SHP77 treated with DMSO at 0.1 percent for 48 hours (cell line): ENCODE measurements at regions not wholly inside any gene's neighbourhood (a gene's known extent, or its start where the extent isn't known, plus 50 kb on each side); places are given as distances from the start of the nearest gene placed in this dataset.
"Not testable (repeated sequence)": the region's sequence is repeated elsewhere in the genome, so short reads cannot be mapped to it uniquely, and the experiment has no call there.

Source experiments
- DNase-seq: peaks from one replicate; lab custom pipeline; 2025; lab: John Stamatoyannopoulos, UW

DNA sequence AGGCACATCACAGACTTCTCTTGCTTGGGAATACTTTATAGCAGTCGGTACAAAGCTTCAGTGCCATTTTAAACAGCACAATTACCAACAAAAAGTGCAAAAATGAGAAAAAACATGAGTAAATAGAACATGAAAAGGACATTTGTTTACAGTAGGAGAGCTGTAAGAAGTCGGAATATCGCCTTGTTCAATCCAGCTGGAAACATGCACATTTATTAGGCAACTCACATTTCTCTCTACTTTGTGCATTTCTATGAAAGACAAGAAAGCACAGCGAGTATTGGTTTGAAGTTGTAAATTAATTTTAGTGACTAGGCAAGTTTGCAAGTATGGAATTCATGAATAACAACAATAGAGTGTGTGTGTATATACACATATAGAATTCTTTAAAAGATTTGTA is 484.7 kb downstream of the DACH1 start:
- DNase-seq: no peak

DNA sequence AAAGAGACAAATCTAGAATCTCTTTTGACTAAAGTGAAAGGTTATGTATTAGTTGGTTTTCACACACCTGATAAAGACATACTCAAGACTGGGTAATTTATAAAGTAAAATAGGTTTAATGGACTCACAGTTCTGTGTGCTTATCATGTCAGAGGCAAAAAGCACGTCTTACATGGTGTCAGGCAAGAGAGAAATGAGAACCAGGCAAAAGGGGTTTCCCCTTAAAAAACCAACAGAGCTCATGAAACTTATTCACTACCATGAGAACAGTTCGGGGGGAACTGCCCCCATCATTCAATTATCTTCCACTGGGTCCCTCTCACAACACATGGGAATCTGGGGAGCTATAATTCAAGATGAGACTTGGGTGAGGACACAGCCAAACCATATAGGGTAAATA is 486.8 kb downstream of the DACH1 start:
- no peak for DNase-seq

DNA sequence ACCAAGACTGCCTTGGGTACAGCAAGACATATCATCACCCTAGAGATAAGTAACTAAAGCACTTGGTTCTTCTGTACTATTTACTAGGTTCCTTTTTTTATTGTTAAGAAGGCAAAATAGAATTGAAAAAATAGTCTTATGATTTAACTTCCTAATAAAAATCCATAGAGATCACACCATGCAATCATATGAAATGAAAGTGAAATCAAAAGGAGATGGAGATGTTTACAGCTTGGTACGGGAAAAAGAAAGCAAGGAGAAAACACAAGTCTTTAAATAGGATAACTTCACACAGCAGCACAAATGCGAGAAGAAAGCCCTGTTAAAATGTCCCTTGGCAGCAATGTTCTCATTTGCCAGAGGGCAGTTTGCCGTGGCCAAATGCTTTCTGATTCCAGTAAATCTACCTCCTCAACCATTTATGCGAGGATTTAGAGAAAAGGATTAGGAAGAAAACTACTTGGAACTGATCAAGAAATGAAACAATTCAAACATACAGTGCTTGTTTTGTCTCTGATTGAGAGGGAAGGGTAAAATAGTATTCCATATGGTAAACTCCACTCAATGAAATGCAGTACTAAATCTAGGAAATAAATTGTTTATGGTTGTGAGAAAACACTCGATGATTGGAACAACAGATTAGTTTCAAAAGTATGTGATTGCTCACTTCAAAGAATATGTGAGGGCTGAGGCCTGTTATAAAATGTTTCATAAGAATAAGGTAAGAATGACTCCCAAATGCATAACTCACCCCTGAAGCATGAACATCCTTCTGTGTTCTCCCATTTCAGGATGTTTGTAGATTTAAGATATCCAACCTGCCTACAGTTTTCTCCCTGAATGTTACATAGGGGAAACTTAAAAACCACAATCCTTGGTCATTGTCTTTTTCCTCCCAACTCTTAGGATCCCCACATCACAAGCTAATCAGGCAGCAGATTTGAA is 487.8 kb downstream of the DACH1 start:
- DNase-seq: no peak

DNA sequence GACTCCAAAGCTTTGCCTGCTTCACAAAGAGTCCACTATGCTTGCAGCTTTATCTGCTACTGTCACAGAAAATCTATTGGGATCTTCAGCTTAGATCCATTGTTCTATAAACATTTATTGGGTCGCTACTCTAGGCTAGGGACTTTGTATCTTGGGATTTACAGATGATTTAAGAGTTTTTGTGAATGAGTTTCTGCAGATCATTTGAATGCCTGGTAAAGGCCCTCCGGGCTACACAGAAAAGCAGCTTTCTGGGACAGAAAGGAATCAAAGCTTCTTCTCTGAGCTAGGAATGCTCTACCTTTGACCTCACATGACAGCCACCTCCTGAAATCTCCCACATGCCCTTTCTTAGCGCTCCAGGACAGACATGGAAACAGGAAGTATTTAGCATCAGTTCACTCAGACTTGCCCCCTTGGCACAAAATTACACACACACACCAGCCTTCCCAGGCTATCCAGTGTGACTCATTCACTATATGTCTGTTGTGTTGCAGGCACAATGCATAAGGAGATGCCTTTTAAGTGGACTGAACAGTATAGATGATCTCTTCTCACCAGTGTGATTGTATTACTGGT is 492.4 kb downstream of the DACH1 start:
- DNase-seq: no peak

DNA sequence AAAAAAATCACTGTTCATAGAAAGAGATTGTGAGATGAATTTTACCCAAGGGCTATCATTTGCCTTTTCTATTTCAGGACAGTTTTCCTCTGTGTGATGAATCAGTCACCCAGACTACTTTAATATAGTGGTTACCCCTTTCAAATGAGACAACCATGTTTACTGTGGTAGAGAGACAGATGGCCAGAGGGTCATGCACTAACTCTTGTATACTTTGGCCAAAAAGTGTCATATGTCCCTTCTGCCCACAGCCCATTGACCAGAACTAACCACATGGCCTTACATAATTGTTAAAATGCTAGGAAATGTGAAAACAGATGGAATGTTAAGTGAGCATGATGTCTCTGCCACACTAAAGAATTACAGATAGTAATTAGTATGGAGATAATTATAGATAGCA is 498.7 kb downstream of the DACH1 start:
- DNase-seq: no peak

DNA sequence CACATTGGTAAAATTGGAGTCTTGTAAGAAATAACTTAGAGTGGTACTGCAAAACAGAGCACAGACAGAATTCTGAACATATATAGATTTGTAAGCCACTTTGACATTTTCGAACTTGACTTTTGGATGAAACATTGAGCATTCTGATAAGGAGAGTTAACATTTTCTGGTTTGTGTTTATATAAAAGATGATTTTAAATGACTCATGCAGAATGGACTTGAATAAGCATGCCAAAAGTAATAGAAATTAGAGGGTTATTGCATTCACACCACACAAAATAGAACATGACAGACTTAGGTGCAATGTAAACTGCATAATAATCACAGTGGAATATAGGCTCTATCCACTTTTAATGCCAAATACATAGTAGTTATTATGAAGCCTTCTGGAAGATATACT is 507.0 kb downstream of the DACH1 start:
- no peak for DNase-seq

DNA sequence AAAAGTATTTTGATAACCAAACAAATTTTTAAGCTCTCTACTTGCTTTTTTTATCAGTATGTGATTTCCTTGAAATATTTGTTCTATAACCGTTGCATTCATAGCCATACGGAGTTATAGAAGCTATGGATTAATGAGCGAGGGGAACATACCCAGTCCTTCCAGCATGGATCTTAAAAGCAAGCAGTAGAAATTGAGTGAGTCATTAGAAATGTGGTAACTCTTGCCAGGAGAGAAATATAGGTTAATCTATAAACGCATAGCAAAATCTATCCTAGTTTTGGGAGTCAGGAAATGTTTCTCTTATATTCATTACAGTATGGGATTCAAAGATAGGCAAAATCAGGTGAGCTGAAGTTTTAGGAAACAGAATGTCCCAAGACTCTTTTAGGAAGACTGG is 507.4 kb downstream of the DACH1 start:
- no peak for DNase-seq

DNA sequence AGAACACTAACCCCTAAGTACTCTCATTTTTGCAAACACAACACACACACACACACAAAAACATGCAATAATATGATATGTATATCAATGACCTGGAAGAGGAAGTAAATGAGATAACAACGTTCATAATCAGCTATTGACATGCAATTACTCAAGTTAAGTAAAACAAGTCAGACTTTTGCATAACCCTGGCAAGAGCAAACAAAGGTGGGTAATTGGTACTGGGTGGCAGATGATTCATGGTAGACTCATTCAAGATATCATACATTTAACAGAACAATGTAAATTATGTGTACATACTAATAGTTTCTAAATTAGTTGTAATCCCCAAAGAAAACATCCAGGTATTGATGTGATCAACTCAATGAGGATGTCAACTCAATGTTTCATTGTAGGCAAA is 508.8 kb downstream of the DACH1 start:
- no peak for DNase-seq

DNA sequence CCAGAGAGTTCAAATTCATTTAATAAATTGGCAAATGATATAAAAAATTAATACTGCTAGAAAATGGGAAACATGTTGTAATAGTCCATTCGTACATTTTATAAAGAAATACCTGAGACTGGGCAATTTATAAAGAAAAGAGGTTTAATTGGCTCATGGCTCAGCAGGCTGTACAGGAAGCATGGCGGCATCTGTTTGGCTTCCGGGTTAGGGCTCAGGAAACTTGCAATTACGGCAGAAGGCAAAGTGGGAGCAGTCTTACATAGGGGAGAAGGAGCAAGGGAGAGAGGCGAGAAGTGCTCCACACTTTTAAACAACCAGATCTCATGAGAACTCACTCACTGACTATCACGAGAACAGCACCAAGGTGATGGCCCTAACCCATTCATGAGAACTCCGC is 512.0 kb downstream of the DACH1 start:
- no peak for DNase-seq

DNA sequence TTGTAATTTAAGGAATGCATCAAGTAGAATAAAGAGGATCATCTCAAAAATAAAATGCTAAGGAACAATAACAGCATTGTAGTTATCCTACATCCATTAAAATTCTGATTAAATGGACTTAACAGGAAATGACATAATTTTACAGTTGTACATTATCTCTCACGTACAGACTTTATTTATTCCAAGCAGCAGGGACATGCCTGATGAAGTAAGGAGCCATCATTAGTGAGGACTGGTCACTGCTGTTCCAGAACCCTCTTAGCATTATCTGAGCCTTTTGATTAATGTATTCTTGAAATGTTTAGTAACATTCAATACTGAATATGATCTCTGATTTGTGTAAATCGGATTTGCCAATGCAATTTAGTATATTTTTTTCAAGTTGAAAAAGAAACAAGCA is 516.1 kb downstream of the DACH1 start:
- DNase-seq: no peak

DNA sequence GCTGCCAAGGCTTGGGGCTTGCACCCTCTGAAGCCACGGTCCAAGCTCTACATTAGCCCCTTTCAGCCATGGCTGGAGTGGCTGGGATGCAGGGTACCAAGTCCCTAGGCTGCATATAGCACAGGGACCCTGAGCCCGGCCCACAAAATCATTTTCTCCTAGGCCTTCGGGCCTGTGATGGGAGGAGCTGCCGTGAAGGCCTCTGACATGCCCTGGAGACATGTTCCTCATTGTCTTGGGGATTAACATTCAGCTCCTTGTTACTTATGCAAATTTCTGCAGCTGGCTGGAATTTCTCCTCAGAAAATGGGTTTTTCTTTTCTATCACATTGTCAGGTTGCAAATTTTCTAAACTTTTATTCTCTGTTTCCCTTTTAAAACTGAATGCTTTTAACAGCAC is 521.1 kb downstream of the DACH1 start:
- DNase-seq: not testable (repeated sequence)

DNA sequence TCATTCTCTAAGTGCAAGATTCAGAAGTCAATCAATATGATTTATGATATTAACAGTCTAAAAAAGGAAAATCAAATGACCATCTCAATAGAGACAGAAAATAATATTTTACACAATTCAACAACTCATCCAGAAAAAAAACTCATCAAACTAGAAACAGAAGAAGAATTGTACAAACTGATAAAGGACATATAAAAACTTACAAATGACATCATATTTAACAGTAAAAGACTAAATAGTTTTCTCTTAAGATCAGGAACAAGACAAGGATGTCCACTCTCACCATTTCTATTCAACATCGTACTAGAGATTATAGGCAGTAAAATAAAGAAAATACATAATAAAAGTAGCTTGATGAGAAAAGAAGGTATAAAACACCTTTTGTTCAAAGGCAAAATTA is 527.3 kb downstream of the DACH1 start:
- no peak for DNase-seq

DNA sequence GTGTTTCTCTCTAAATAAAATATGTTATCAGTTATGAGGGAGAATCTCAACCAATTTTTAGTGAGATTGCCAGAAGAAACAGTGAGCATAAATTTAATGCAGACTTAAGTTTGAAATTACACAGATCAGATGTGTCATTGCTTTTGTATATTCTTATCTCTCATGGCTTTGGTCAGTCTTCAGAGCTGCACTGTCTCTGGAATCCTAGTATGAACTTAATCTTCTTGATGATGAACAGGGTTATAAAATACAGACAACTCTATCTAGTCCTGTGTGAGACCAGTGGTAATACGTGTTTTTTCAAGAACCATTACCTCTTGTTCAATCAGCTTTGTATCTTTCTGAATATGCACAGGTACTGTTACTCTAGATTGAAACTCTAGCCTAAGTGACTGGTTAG is 528.0 kb downstream of the DACH1 start:
- no peak for DNase-seq

DNA sequence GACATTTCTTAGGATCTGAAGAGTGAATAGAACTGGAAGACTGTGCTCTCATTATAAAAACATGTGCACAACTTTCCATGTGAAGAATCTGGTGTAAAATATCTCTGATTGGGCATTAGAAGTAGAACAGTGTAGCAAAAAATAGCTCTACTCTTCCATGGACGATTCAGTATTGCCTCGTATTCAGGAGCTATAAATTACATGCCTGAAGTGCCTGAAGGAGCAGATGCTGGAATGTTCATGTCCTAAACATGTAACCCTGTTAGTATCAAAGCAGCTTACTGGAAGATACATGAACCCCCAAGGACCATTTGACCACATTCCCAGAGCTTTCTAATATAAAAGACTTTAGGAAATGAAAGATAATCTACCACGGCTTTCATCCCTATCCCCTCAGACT is 528.9 kb downstream of the DACH1 start:
- no peak for DNase-seq

DNA sequence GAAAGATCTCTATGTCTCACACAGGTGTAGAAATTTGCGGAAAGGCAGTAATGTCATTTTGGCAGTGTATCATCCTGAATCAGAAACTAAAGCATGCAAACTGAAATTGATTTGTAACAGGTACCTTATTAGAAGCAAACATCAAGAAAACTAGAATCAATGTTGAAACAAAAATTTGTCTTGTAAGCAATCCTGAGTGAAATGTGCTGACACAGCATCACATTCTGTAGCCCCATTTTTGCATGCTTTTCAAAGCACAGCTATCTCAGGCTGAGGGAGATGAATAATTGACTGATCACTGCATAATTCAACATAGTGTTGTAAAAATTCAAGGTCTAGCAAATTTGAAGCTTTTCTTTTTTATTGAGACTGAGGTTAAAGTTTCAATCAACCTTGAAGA is 539.7 kb downstream of the DACH1 start:
- DNase-seq: no peak

DNA sequence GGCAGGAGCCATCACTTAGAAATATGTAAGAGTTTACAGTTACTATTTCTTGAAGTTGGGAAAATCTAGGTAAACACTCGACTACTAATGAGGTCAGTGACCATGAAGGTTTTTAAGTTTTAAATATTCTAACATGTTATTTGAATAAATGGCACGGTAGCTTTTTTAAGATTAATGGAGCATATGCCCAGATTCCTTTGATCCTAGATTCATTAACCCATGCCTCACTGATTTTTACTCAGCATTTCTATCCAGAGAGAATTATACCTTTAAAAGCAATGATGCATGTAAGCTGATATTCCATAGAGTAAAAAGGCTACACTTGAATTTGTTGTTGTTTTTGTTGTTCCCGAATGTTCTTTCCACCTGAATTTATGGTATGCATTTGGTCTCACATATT is 541.4 kb downstream of the DACH1 start:
- DNase-seq: no peak

DNA sequence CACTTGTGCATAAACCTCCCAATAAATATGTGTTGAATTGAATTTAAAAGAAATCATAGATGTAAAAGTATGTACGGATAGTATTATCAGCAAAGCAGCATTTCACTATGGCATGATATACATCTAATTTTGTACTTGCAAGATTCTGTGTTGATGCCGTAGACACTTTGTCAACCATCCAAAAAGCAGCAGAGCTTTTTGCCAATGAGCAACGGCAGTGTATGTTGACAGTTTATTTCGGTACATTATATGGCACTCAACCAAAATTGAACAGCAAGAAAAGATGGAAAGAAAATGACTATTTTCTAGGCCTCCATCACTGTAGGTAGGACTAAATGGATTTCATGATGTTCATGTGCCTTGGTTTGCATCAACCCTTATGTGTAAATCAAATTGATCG is 543.7 kb downstream of the DACH1 start:
- DNase-seq: no peak

DNA sequence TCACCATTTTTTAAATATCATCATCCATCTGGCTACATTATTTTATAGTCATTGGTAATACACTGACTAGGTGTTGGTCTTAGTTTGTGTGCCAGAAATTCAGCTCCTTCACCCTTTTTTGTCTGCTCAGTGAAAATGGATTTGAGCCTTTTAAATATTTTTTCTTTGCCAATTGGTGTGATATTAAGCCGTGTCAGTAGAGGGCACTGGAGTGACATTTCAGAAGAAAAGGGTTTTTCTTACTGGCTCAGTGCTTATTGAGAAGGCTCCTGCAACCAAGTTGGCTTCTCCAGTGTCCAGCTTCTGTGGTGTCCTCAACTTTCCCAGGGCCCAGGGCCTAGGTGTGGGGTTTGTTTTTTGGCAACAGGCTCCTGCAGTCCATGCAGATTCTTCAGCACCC is 546.6 kb downstream of the DACH1 start:
- DNase-seq: no peak

DNA sequence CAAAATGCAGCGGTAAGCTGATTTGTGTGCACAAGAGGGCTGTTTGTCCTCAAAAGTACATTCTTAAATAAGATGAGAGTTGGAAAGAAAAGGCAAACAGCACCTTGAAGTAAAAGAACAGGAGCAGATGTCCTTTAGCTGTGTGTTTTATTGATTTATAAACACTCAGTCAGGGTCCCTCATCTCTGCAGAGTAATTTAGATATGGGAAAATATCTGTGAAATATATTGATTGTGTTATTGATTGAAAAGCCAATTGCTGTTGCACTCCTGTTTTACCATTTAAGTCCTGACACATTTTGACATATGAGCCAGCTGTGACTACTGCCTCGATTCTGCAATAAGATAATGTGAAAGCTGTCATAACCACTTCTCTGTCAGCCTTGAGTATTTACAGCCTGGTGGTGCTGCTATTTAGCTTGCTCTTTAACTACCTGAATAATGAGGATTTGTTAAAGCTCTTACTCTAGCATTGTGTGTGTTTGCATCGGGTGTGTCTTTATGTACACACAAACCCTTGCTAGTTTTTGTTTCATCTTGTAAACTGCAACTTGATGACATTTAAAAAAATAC is 550.1 kb downstream of the DACH1 start:
- DNase-seq: peak; percentile 72

DNA sequence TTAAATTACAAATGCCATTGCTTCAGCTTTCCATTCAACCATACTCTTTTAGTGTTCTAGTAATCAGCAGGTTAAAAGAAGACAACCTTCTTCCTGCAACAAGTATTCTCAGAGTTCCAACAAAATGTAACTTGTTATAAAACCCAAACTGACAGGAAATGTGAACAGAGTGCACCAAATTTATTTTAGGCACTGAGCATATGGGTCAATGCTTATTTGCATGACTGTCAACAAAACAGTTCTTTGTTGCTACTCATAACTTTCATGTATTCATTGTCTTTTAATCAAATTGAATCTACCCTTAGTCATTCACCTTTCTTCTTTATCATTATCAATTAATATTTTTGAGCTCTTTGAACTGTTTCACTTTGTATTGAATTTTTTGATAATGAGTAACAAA is 554.1 kb downstream of the DACH1 start:
- no peak for DNase-seq

DNA sequence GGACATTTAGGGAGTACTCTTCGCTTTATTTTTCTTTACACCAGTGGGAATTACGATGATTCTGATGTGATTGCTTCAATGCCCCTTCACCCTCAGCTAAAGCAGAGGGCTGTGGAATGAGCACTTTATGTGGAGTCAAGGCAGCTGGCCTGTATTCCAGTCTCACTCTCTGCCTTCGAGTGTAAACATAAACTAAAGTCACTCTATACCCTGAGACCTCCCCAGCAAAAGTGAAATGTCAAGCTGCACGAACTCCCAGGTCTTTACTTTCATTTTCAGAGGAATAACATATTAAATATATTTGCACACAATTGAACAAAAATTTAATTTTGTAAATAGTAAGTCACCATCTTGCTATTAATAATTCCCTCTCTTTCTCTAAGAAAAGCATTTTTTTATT is 557.1 kb downstream of the DACH1 start:
- no peak for DNase-seq

DNA sequence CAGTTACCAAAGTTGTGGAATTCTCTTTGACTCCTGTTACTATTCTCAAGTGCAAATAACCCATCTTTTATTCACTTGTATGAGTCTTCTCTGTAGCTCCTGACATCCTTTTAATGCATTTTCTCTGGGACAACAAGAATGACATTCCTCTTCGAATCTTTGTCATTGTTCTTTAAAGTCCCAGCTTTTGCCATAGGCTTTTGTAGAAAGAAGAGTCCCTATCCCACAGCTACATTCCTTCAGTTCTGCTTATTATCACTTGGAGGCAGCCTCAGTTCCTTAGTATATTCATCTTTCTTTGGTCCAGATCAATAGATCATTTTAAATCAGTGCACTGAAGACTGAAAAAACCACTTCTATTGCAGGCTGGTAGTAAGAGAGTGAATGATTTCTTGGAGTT is 560.2 kb downstream of the DACH1 start:
- no peak for DNase-seq

DNA sequence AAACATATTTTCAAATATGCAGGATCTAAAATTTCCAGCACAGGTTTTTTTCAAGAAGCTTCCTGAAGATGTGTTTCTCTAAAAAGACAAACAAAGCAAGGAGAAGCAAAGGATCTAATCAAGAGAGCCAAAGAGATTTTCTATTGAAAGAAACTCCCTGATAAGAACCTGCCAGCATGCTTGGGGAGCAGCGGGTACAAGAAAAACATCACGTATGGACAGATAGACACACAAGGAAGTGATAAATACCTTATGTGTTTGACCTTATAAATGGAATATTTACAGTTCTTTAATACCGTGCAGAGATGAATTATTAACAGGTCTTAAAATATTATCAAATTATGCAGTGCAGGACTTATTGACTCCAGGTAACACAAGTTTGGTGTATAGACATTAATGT is 562.1 kb downstream of the DACH1 start:
- DNase-seq: no peak

DNA sequence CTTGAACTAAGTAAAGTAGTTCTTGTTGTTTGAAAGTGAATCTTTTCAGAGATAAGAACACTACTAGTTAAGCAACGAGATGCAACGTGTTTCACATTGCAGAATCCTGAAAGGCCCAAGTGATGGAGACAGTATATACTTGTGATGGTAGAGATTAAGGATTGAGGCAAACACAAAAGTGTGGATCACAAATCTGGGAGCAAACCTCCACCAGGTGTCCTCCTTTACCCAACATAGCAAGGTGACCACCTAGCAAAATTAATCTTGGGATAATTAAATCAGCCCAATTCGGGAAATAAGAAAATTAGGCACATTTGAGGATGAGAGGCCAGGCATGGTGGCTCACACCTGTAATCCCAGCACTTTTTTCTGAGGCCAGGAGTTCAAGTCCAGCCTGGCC is 563.9 kb downstream of the DACH1 start:
- peak; percentile 15 for DNase-seq
